K562 (cell line): ENCODE measurements at regions not wholly inside any gene's neighbourhood (a gene's known extent, or its start where the extent isn't known, plus 50 kb on each side); places are given as distances from the start of the nearest gene placed in this dataset.

ENCODE experiments used
- CHCHD3 ChIP-seq: fragments of 250-450 bp; sonication (Bioruptor Pico); IDR thresholded peaks from 2 replicates; pipeline ENCODE4 v2.1.2; 2022; ENCODE audit warnings: mild to moderate bottlenecking
- CHD4 ChIP-seq: fragments of 200-600 bp; sonication (generic); IDR thresholded peaks from 3 replicates; pipeline ENCODE4 v1.6.1; 2012; ENCODE audit warnings: low read depth, mild to moderate bottlenecking, mixed read lengths, low read length, inconsistent platforms; ENCODE audit not compliant: insufficient read depth, insufficient replicate concordance, poor library complexity, severe bottlenecking
- KDM1A ChIP-seq, 2 experiments: fragments of 450-650 bp; IDR thresholded peaks; 2 replicates each; pipeline ENCODE4 v1.6.1; 2016; ENCODE audit warnings: mild to moderate bottlenecking in 2 of 2
- NCOA6 ChIP-seq: fragments of 450-650 bp; IDR thresholded peaks from 2 replicates; pipeline ENCODE4 v1.6.1; 2017; ENCODE audit warnings: mild to moderate bottlenecking
- POLR2AphosphoS5 ChIP-seq: IDR thresholded peaks from 2 replicates; pipeline ENCODE4 v1.6.1; 2011; ENCODE audit warnings: mild to moderate bottlenecking, low read depth, low read length, moderate library complexity; ENCODE audit not compliant: control insufficient read depth, insufficient read depth
- ZNF184 ChIP-seq: sonication (generic); formaldehyde crosslinking; IDR thresholded peaks from 2 replicates; pipeline ENCODE4 v1.5.0; 2020; ENCODE audit warnings: missing genetic modification reagents
- TF ChIP-seq, protein P1 (sequence below): IDR thresholded peaks from 3 replicates; pipeline ENCODE4 v1.6.1; 2011; ENCODE audit warnings: borderline replicate concordance, mild to moderate bottlenecking, moderate library complexity; ENCODE audit not compliant: insufficient read length; ENCODE audit errors: extremely low read depth
- TF ChIP-seq, protein P2 (sequence below): fragments of 250-450 bp; sonication (Bioruptor Pico); IDR thresholded peaks from 2 replicates; pipeline ENCODE4 v1.5.0; 2020; ENCODE audit warnings: mild to moderate bottlenecking, borderline replicate concordance

DNA sequence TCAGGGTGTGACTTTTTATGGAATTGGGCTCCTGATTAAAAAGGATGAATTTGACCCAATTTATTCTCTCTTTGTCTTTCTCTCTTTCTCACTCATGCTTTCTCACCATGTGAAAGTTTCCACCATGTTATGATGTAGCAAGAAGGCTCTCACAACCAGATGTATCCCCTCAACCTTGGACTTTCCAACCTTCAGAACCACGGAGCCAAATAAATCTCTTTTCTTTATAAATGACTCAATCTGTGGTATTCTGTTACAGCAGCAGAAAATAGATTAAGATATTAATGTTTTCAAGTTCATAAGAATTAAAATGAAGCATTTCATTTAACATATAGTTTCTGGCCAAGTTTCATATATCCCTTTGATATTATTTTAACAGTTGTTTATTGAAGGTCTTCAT lies 698.5 kb downstream of the TRAM1L1 start:
- no peak for TF ChIP-seq CHD4
- TF ChIP-seq NCOA6: no peak
- TF ChIP-seq POLR2AphosphoS5: no peak
- TF ChIP-seq, protein P1, sequence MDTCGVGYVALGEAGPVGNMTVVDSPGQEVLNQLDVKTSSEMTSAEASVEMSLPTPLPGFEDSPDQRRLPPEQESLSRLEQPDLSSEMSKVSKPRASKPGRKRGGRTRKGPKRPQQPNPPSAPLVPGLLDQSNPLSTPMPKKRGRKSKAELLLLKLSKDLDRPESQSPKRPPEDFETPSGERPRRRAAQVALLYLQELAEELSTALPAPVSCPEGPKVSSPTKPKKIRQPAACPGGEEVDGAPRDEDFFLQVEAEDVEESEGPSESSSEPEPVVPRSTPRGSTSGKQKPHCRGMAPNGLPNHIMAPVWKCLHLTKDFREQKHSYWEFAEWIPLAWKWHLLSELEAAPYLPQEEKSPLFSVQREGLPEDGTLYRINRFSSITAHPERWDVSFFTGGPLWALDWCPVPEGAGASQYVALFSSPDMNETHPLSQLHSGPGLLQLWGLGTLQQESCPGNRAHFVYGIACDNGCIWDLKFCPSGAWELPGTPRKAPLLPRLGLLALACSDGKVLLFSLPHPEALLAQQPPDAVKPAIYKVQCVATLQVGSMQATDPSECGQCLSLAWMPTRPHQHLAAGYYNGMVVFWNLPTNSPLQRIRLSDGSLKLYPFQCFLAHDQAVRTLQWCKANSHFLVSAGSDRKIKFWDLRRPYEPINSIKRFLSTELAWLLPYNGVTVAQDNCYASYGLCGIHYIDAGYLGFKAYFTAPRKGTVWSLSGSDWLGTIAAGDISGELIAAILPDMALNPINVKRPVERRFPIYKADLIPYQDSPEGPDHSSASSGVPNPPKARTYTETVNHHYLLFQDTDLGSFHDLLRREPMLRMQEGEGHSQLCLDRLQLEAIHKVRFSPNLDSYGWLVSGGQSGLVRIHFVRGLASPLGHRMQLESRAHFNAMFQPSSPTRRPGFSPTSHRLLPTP: no peak
- TF ChIP-seq, protein P2, sequence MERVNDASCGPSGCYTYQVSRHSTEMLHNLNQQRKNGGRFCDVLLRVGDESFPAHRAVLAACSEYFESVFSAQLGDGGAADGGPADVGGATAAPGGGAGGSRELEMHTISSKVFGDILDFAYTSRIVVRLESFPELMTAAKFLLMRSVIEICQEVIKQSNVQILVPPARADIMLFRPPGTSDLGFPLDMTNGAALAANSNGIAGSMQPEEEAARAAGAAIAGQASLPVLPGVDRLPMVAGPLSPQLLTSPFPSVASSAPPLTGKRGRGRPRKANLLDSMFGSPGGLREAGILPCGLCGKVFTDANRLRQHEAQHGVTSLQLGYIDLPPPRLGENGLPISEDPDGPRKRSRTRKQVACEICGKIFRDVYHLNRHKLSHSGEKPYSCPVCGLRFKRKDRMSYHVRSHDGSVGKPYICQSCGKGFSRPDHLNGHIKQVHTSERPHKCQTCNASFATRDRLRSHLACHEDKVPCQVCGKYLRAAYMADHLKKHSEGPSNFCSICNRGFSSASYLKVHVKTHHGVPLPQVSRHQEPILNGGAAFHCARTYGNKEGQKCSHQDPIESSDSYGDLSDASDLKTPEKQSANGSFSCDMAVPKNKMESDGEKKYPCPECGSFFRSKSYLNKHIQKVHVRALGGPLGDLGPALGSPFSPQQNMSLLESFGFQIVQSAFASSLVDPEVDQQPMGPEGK: no peak
- no peak for TF ChIP-seq ZNF184 (CRISPR knock-in tag)
- no peak for TF ChIP-seq KDM1A (IDR thresholded peaks at IDR 0.05)
- TF ChIP-seq CHCHD3 (CRISPR knock-in tag): no peak
